ENCODE measurements at regions not wholly inside any gene's neighbourhood (a gene's known extent, or its start where the extent isn't known, plus 50 kb on each side); places are given as distances from the start of the nearest gene placed in this dataset.

DNA sequence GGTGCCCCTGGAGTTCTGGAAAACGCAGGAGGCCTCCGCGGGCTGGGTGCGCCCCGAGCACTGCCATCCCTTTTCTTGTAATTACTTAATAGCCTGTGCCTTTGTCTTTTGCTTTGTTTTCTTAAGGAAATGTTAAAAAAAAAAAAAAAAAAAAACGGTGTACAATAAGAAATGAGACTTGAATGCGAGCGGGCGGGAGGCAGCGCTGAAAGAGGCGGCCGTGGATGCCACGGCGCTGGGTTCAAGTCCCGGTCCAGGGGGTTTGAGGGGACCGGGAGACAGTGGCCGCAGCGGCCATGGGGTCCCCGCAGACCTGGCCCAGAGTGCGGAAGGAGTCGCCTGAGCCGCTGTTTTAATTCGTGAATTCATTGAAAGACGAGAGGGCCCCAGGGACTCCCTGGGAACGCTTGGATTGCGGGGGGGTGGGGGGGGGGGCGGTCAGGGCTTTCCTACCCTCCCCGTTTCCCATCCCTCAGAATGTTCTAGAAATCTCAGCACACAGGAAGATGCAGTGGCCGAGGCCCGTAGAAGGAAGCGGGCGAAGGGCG is 349.2 kb upstream of the ARGLU1 start:
- H3K9me3 ChIP-seq (ENCODE audit: control insufficient read depth in 1 of 2, insufficient read depth in 1 of 2, low read length in 2 of 2), result no peaks in the 10 kb centered on the region
- intact Hi-C loops (cut with DNase I, micrococcal nuclease), result loop anchor here (5.0 to 10.0 kb wide), 2 partner anchors 342 to 380 kb away; partner anchors contain the start of gene EFNB2 (in 1 of the 2)
- H3K36me3 ChIP-seq (ENCODE audit: insufficient read depth, low read length), result no peaks in the 10 kb centered on the region
- DNase-seq (no peak), ATAC-seq (ENCODE audit: poor library complexity) (no peak)
- no peak overlapping the region for H3K27ac ChIP-seq (ENCODE audit: low read depth in 1 of 2, low read length in 2 of 2)
- Mint-ChIP-seq H3K27ac (no peak overlapping the region), H3K36me3 (ENCODE audit: low read depth) (no peaks in the 10 kb centered on the region), H3K4me1 (ENCODE audit: low read depth) (peaks cover 6% of the 10 kb centered on the region), H3K27me3 (peaks cover 43% of the 10 kb centered on the region), H3K4me3 (peak overlapping the region; percentile 79), H3K9me3 (no peaks in the 10 kb centered on the region)
- H3K4me3 ChIP-seq (ENCODE audit: low read length), result no peak overlapping the region
- POLR2A ChIA-PET, result no interaction called here
- peaks cover 7% of the 10 kb centered on the region for H3K4me1 ChIP-seq (ENCODE audit: insufficient read depth, low read length)
- CTCF ChIA-PET, result no interaction called here
- H3K27me3 ChIP-seq (ENCODE audit: control insufficient read depth in 1 of 2, insufficient read depth in 2 of 2, low read length in 2 of 2), result peaks cover 8 to 14% of the 10 kb centered on the region in 2 experiments
- TF ChIP-seq, protein P1, sequence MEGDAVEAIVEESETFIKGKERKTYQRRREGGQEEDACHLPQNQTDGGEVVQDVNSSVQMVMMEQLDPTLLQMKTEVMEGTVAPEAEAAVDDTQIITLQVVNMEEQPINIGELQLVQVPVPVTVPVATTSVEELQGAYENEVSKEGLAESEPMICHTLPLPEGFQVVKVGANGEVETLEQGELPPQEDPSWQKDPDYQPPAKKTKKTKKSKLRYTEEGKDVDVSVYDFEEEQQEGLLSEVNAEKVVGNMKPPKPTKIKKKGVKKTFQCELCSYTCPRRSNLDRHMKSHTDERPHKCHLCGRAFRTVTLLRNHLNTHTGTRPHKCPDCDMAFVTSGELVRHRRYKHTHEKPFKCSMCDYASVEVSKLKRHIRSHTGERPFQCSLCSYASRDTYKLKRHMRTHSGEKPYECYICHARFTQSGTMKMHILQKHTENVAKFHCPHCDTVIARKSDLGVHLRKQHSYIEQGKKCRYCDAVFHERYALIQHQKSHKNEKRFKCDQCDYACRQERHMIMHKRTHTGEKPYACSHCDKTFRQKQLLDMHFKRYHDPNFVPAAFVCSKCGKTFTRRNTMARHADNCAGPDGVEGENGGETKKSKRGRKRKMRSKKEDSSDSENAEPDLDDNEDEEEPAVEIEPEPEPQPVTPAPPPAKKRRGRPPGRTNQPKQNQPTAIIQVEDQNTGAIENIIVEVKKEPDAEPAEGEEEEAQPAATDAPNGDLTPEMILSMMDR (IDR thresholded peaks at IDR 0.05), result no peak

- ATAC-seq (ENCODE audit: poor library complexity) (no peak), DNase-seq (no peak)
- Histone ChIP-seq H3K27ac (ENCODE audit: low read depth in 1 of 2, low read length in 2 of 2) (no peak overlapping the region), H3K36me3 (ENCODE audit: insufficient read depth, low read length) (no peaks in the 10 kb centered on the region), H3K4me1 (ENCODE audit: insufficient read depth, low read length) (peaks cover 7% of the 10 kb centered on the region), H3K4me3 (ENCODE audit: low read length) (no peak overlapping the region), H3K9me3 (ENCODE audit: control insufficient read depth in 1 of 2, insufficient read depth in 1 of 2, low read length in 2 of 2) (no peaks in the 10 kb centered on the region), H3K27me3 (ENCODE audit: control insufficient read depth in 1 of 2, insufficient read depth in 2 of 2, low read length in 2 of 2) (peaks cover 8 to 14% of the 10 kb centered on the region in 2 experiments)
- H3K27ac Mint-ChIP-seq, result no peak overlapping the region
- peaks cover 36% of the 10 kb centered on the region for H3K27me3 Mint-ChIP-seq
- no peaks in the 10 kb centered on the region for H3K36me3 Mint-ChIP-seq (ENCODE audit: low read depth)
- peak overlapping the region; percentile 26 for H3K4me3 Mint-ChIP-seq
- ChIA-PET CTCF (no interaction called here), POLR2A (no interaction called here)
- H3K9me3 Mint-ChIP-seq, result no peaks in the 10 kb centered on the region
- TF ChIP-seq, protein P1 (IDR thresholded peaks at IDR 0.05), result no peak
- intact Hi-C loops (cut with DNase I, micrococcal nuclease), result loop anchor here (5.0 to 10.0 kb wide), 2 partner anchors 342 to 379 kb away; partner anchors contain the start of gene EFNB2 (in 1 of the 2)
- peaks cover 6% of the 10 kb centered on the region for H3K4me1 Mint-ChIP-seq (ENCODE audit: low read depth)
Measured at GRCh38 chr13:106916329-106916976, 348.5 kb upstream of the ARGLU1 start.

DNA sequence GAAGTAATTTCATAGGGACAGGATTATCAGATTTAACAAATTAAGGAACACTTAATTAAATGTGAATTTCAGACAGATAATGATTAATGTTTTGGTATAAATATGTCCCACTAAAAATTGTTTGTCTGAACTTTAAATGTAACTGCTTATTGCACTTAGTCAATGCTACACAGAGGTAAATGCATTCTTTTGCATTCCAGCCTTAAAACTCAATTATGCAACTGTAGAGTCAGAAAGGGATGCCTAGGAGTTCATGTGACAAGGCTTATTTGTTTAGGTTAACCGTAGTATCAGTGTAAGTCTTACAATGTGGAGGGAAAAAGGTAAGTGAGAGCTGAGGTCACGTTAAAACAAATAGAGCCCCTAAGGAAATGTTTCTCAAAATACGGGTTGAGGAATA is 347.2 kb upstream of the ARGLU1 start:
- Mint-ChIP-seq H3K4me1 (ENCODE audit: low read depth) (peaks cover 6% of the 10 kb centered on the region), H3K36me3 (ENCODE audit: low read depth) (no peaks in the 10 kb centered on the region), H3K27me3 (peaks cover 27% of the 10 kb centered on the region), H3K4me3 (peak overlapping the region; percentile 47), H3K9me3 (no peaks in the 10 kb centered on the region), H3K27ac (no peak overlapping the region)
- CTCF ChIA-PET, result no interaction called here
- Histone ChIP-seq H3K36me3 (ENCODE audit: insufficient read depth, low read length) (no peaks in the 10 kb centered on the region), H3K4me3 (ENCODE audit: low read length) (no peak overlapping the region), H3K27ac (ENCODE audit: low read depth in 1 of 2, low read length in 2 of 2) (no peak overlapping the region), H3K27me3 (ENCODE audit: control insufficient read depth in 1 of 2, insufficient read depth in 2 of 2, low read length in 2 of 2) (peaks cover 8 to 14% of the 10 kb centered on the region in 2 experiments), H3K9me3 (ENCODE audit: control insufficient read depth in 1 of 2, insufficient read depth in 1 of 2, low read length in 2 of 2) (no peaks in the 10 kb centered on the region), H3K4me1 (ENCODE audit: insufficient read depth, low read length) (peaks cover 7% of the 10 kb centered on the region)
- POLR2A ChIA-PET, result no interaction called here
- no peak for DNase-seq
- no peak for ATAC-seq (ENCODE audit: poor library complexity)
- intact Hi-C loops (cut with DNase I, micrococcal nuclease), result loop anchor here (5.0 to 10.0 kb wide), 2 partner anchors 340 to 378 kb away; partner anchors contain the start of gene EFNB2 (in 1 of the 2)
- TF ChIP-seq, protein P1 (IDR thresholded peaks at IDR 0.05), result no peak

All from CD4-positive, alpha-beta T cell (primary cell).